MM.1S (cell line): ENCODE measurements at regions not wholly inside any gene's neighbourhood (a gene's known extent, or its start where the extent isn't known, plus 50 kb on each side); places are given as distances from the start of the nearest gene placed in this dataset.

Experiments used
- DNase-seq: peaks from one replicate; pipeline ENCODE4 v3.0.0-alpha.2; 2015
- H2AFZ ChIP-seq: fragments of 300-600 bp; sonication (generic); 2 replicates; pipeline ENCODE4 v1.6.0; 2016; ENCODE audit warnings: antibody characterized with exemption, low read length
- H3F3A ChIP-seq: fragments of 300-600 bp; sonication (generic); 2 replicates; pipeline ENCODE4 v1.6.1; 2016; ENCODE audit warnings: mild to moderate bottlenecking, antibody characterized with exemption, low read length, moderate library complexity, mixed read lengths; ENCODE audit not compliant: insufficient read depth
- H3K27ac ChIP-seq: fragments of 300-600 bp; sonication (generic); 2 replicates; pipeline ENCODE4 v1.5.1; 2016; ENCODE audit warnings: mild to moderate bottlenecking, low read length
- H3K27me3 ChIP-seq: fragments of 300-600 bp; sonication (generic); replicated peaks from 2 replicates; pipeline ENCODE4 v1.6.0; 2016; ENCODE audit warnings: low read length; ENCODE audit not compliant: insufficient read depth
- H3K36me3 ChIP-seq: fragments of 300-600 bp; sonication (generic); replicated peaks from 2 replicates; pipeline ENCODE4 v1.6.1; 2016; ENCODE audit warnings: mild to moderate bottlenecking, low read length, mixed read lengths; ENCODE audit not compliant: insufficient read depth
- H3K4me1 ChIP-seq: fragments of 300-600 bp; sonication (generic); 2 replicates; pipeline ENCODE4 v1.6.1; 2016; ENCODE audit warnings: low read length, mixed read lengths
- H3K4me2 ChIP-seq: fragments of 300-600 bp; sonication (generic); 2 replicates; pipeline ENCODE4 v1.6.0; 2016; ENCODE audit warnings: low read depth, low read length
- H3K4me3 ChIP-seq: fragments of 300-600 bp; sonication (generic); 2 replicates; pipeline ENCODE4 v1.5.1; 2016; ENCODE audit warnings: low read length, mixed read lengths
- H3K79me2 ChIP-seq: fragments of 300-600 bp; sonication (generic); 2 replicates; pipeline ENCODE4 v1.6.1; 2016; ENCODE audit warnings: mixed run types, low read length, mixed read lengths
- H3K9ac ChIP-seq: fragments of 300-600 bp; sonication (generic); 2 replicates; pipeline ENCODE4 v1.6.1; 2016; ENCODE audit warnings: low read length, mixed read lengths
- H3K9me2 ChIP-seq: fragments of 300-600 bp; sonication (generic); replicated peaks from 2 replicates; pipeline ENCODE4 v1.6.1; 2016; ENCODE audit warnings: mild to moderate bottlenecking, low read length, mixed read lengths; ENCODE audit not compliant: insufficient read depth
- H3K9me3 ChIP-seq: fragments of 300-600 bp; sonication (generic); replicated peaks from 2 replicates; pipeline ENCODE4 v1.6.1; 2016; ENCODE audit warnings: mild to moderate bottlenecking, low read length, mixed read lengths; ENCODE audit not compliant: insufficient read depth
- H4K20me1 ChIP-seq: fragments of 300-600 bp; sonication (generic); 2 replicates; pipeline ENCODE4 v1.6.1; 2016; ENCODE audit warnings: mild to moderate bottlenecking, low read length, moderate library complexity, mixed read lengths; ENCODE audit not compliant: insufficient read depth
- EZH2 ChIP-seq: fragments of 300-600 bp; sonication (generic); optimal IDR thresholded peaks from 2 replicates; pipeline ENCODE3; 2017; ENCODE audit warnings: low read depth, mild to moderate bottlenecking, antibody characterized with exemption, low read length, mixed read lengths
- EZH2phosphoT487 ChIP-seq: fragments of 300-600 bp; sonication (generic); IDR thresholded peaks from 2 replicates; pipeline ENCODE4 v1.6.1; 2018; ENCODE audit warnings: antibody characterized with exemption, low read length
- TF ChIP-seq, protein P1 (sequence below): fragments of 300-600 bp; sonication (generic); IDR thresholded peaks from 2 replicates; pipeline ENCODE4 v1.5.1; 2016; ENCODE audit warnings: antibody characterized with exemption, low read length, mixed read lengths

DNA sequence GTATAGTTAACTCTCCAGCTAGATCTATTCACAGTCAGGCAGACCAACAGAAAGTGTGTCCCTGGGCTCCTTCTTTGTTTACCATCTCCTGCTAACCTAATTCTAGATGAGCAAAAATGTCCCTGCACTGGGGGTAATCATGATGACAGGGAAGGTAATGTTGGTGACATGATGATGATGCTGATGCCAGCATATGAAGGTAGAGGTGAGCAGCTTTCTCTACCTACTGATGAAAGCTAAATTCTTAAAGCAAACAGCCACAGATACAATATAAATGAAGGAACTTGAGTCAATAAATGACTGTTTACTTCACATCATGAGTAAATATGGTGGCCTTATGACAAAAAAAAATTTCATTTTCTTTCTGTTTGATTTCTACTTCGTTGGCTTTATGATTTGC is 78.5 kb downstream of the NKX6-1 start:
- Histone ChIP-seq H3F3A (no peaks in the 10 kb centered on the region), H3K27me3 (no peaks in the 10 kb centered on the region), H2AFZ (no peak overlapping the region), H3K9me3 (no peaks in the 10 kb centered on the region), H3K36me3 (no peaks in the 10 kb centered on the region), H3K27ac (no peak overlapping the region), H3K9ac (no peak overlapping the region), H3K4me1 (no peaks in the 10 kb centered on the region), H3K4me3 (no peak overlapping the region), H3K79me2 (no peaks in the 10 kb centered on the region), H4K20me1 (no peaks in the 10 kb centered on the region), H3K9me2 (no peaks in the 10 kb centered on the region), H3K4me2 (no peak overlapping the region)
- TF ChIP-seq, protein P1, sequence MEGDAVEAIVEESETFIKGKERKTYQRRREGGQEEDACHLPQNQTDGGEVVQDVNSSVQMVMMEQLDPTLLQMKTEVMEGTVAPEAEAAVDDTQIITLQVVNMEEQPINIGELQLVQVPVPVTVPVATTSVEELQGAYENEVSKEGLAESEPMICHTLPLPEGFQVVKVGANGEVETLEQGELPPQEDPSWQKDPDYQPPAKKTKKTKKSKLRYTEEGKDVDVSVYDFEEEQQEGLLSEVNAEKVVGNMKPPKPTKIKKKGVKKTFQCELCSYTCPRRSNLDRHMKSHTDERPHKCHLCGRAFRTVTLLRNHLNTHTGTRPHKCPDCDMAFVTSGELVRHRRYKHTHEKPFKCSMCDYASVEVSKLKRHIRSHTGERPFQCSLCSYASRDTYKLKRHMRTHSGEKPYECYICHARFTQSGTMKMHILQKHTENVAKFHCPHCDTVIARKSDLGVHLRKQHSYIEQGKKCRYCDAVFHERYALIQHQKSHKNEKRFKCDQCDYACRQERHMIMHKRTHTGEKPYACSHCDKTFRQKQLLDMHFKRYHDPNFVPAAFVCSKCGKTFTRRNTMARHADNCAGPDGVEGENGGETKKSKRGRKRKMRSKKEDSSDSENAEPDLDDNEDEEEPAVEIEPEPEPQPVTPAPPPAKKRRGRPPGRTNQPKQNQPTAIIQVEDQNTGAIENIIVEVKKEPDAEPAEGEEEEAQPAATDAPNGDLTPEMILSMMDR, result no peak
- no peak for TF ChIP-seq EZH2phosphoT487
- no peak for TF ChIP-seq EZH2
- DNase-seq, result no peak

DNA sequence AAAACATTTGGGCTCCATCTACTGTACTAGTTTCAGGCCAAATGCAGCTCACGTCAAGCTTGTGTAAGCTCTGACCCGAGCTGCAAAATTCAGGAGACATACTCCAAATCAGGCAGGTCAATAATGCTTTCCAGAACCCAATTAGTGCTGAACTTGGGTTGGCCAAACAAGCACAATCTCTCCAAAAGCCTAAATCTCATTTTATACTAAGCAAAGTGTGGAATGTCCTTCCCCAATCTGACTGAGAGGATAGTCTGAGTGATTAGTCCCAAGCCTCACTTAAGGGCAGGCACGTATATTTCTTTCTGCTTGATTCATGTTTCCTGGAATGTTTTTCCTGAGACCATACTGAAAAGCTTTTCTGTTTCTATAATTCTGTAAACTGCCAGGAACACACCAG is 79.9 kb downstream of the NKX6-1 start:
- H2AFZ ChIP-seq, result no peak overlapping the region
- H3K27me3 ChIP-seq, result no peaks in the 10 kb centered on the region
- DNase-seq, result no peak
- TF ChIP-seq EZH2, result no peak
- TF ChIP-seq EZH2phosphoT487, result no peak
- TF ChIP-seq, protein P1, result no peak
- H3K4me1 ChIP-seq, result no peaks in the 10 kb centered on the region
- H3F3A ChIP-seq, result no peaks in the 10 kb centered on the region
- no peaks in the 10 kb centered on the region for H3K9me2 ChIP-seq
- H3K4me3 ChIP-seq, result no peak overlapping the region
- H3K36me3 ChIP-seq, result no peaks in the 10 kb centered on the region
- no peak overlapping the region for H3K4me2 ChIP-seq
- no peaks in the 10 kb centered on the region for H3K79me2 ChIP-seq
- no peak overlapping the region for H3K9ac ChIP-seq
- H3K27ac ChIP-seq, result no peak overlapping the region
- no peaks in the 10 kb centered on the region for H4K20me1 ChIP-seq
- no peaks in the 10 kb centered on the region for H3K9me3 ChIP-seq

GRCh38 chr4:84417997-84418709 is 80.9 kb downstream of the NKX6-1 start:
- no peaks in the 10 kb centered on the region for H3F3A ChIP-seq
- no peaks in the 10 kb centered on the region for H3K27me3 ChIP-seq
- no peaks in the 10 kb centered on the region for H3K36me3 ChIP-seq
- no peak for DNase-seq
- H3K4me3 ChIP-seq, result no peak overlapping the region
- TF ChIP-seq EZH2phosphoT487, result no peak
- TF ChIP-seq, protein P1, result no peak
- H3K27ac ChIP-seq, result no peak overlapping the region
- H3K4me2 ChIP-seq, result no peak overlapping the region
- H4K20me1 ChIP-seq, result no peaks in the 10 kb centered on the region
- no peaks in the 10 kb centered on the region for H3K4me1 ChIP-seq
- H3K9me3 ChIP-seq, result no peaks in the 10 kb centered on the region
- no peaks in the 10 kb centered on the region for H3K9me2 ChIP-seq
- H3K9ac ChIP-seq, result no peak overlapping the region
- H2AFZ ChIP-seq, result no peak overlapping the region
- H3K79me2 ChIP-seq, result no peaks in the 10 kb centered on the region
